A673 (cell line): ENCODE measurements at regions not wholly inside any gene's neighbourhood (a gene's known extent, or its start where the extent isn't known, plus 50 kb on each side); places are given as distances from the start of the nearest gene placed in this dataset.
"Not testable (repeated sequence)": the region's sequence is repeated elsewhere in the genome, so short reads cannot be mapped to it uniquely, and the experiment has no call there.

ENCODE experiments used
- BruUV-seq: library from RNA; stranded (reverse); fragments of 400-500 nt; replicated peaks from 2 replicates; lab custom pipeline; 2021; lab: Mats Ljungman, UMichigan
- CTCF ChIA-PET: fragments of 300-600 bp; sonication (Branson Sonifier 250); formaldehyde crosslinking; loops from one replicate; lab custom pipeline; 2022; ENCODE audit warnings: antibody characterized with exemption; lab: Charles Lee
- POLR2A ChIA-PET: fragments of 300-600 bp; sonication (Branson Sonifier 250); formaldehyde crosslinking; loops from one replicate; lab custom pipeline; 2022; ENCODE audit warnings: antibody characterized with exemption; ENCODE audit not compliant: low non-redundant PET; lab: Charles Lee
- DNase-seq: peaks from one replicate; pipeline ENCODE4 v3.0.0-alpha.2; 2015; ENCODE audit warnings: low spot score
- H3K27ac ChIP-seq: fragments of 200-600 bp; sonication (generic); 2 replicates; pipeline ENCODE4 v1.5.1; 2016; ENCODE audit warnings: mixed run types, low read depth, mild to moderate bottlenecking, mixed read lengths, antibody characterized with exemption, low read length; ENCODE audit not compliant: poor library complexity, severe bottlenecking
- H3K27me3 ChIP-seq: fragments of 200-600 bp; sonication (generic); replicated peaks from 2 replicates; pipeline ENCODE4 v1.6.1; 2017; ENCODE audit warnings: mixed run types, low read depth, mild to moderate bottlenecking, mixed read lengths, antibody characterized with exemption, low read length; ENCODE audit not compliant: insufficient read depth, poor library complexity
- H3K36me3 ChIP-seq: fragments of 200-600 bp; sonication (generic); 2 replicates; pipeline ENCODE4 v1.6.1; 2016; ENCODE audit warnings: mixed run types, mild to moderate bottlenecking, mixed read lengths, antibody characterized with exemption, low read length; ENCODE audit not compliant: insufficient read depth, poor library complexity, severe bottlenecking
- H3K4me1 ChIP-seq: fragments of 200-600 bp; sonication (generic); 2 replicates; pipeline ENCODE4 v1.6.1; 2017; ENCODE audit warnings: mixed run types, mild to moderate bottlenecking, mixed read lengths, antibody characterized with exemption, low read length; ENCODE audit not compliant: insufficient read depth, poor library complexity, severe bottlenecking
- H3K4me3 ChIP-seq: fragments of 200-600 bp; sonication (generic); 2 replicates; pipeline ENCODE4 v1.5.1; 2016; ENCODE audit warnings: low read depth, mixed run types, mild to moderate bottlenecking, mixed read lengths, low read length; ENCODE audit not compliant: poor library complexity, severe bottlenecking
- H3K9me3 ChIP-seq: fragments of 200-600 bp; sonication (generic); 2 replicates; pipeline ENCODE4 v1.6.1; 2016; ENCODE audit warnings: mixed run types, low read depth, mild to moderate bottlenecking, mixed read lengths, antibody characterized with exemption, low read length; ENCODE audit not compliant: poor library complexity, severe bottlenecking
- EZH2 ChIP-seq: fragments of 200-600 bp; sonication (generic); IDR thresholded peaks from 2 replicates; pipeline ENCODE4 v1.6.1; 2017; ENCODE audit warnings: borderline replicate concordance, low read depth, mild to moderate bottlenecking, mixed read lengths, antibody characterized with exemption, low read length; ENCODE audit not compliant: poor library complexity, severe bottlenecking
- intact Hi-C: fragments of 100-400 bp; cut with micrococcal nuclease; formaldehyde crosslinking; loops from one replicate; pipeline ENCODE4 v1.10.0; 2022; ENCODE audit not compliant: unreplicated experiment
- TF ChIP-seq, protein P1 (sequence below): fragments of 300-800, 200-600 bp; sonication (generic); conservative IDR thresholded peaks from 2 replicates; pipeline ENCODE4 v1.5.1; 2017; ENCODE audit warnings: low read depth, mild to moderate bottlenecking, antibody characterized with exemption, low read length, moderate library complexity, mixed read lengths

DNA sequence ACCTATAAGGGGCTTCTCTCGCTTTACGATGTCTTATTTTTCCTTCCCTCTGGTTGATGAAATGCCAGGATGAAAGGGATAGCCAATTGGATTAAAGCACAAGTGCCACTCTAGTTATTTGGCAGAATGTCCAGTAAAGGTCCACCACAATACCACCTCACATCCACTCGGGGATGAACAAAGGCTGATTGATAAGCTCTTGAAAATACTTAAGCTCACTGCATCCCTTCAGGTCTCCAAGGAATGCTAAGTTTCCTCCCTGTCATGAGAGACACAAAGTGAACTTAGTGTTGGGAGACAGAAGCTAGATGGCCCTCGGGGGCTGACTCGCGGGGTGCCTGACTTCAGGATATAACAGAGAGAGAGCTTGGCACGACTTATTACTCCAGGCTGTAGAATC, 185.9 kb upstream of the ZNF644 start:
- POLR2A ChIA-PET, H3K9me3 ChIP-seq, H3K4me3 ChIP-seq, CTCF ChIA-PET, BruUV-seq, H3K27ac ChIP-seq, H3K36me3 ChIP-seq, intact Hi-C loops, H3K27me3 ChIP-seq, H3K4me1 ChIP-seq, DNase-seq: not testable (repeated sequence)

DNA sequence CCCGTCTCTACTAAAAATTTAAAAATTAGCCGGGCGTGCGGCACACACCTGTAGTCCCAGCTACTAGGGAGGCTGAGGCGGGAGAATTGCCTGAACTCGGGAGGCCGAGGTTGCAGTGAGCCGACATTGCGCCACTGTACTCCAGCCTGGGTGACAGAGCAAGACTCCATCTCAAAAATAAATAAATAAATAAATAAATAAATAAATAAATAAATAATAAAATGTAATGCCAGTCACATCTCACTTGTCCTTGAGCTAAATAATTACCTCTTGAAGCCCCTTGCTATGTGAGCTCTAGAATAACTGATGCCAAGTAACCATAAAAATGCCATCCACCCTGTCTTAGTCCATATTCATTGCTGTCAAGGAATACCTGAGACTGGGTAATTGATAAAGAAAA, 182.3 kb upstream of the ZNF644 start:
- H3K4me3 ChIP-seq, CTCF ChIA-PET, H3K4me1 ChIP-seq, H3K27me3 ChIP-seq, DNase-seq, H3K36me3 ChIP-seq, H3K9me3 ChIP-seq, intact Hi-C loops, H3K27ac ChIP-seq, POLR2A ChIA-PET, BruUV-seq: not testable (repeated sequence)

DNA sequence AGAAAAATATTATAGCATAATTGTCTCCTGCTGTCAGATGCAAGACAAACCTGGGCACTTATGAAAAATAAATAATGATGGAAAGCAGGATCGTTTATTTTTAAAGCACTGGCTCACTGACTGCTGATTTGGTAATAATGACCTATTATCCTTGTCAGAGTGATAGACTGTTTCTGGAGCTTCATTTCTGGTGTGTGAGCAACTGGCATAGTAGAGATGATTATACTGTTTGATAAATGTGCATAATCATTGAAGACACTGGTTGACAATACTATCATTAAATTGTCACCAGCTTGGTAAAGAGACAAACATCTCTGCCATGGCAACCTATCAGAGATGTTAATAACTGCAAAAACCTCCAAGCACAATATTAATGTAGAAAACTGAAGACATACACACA, 179.9 kb upstream of the ZNF644 start:
- H3K4me3 ChIP-seq, result no peak overlapping the region
- no TSS peak for BruUV-seq
- ChIA-PET POLR2A (interaction anchor here (0.6 kb wide), 1 partner anchor 82 kb away, joined by 4 read pairs; no protein-coding TSS in a partner anchor), CTCF (no interaction called here)
- H3K36me3 ChIP-seq, result no peaks in the 10 kb centered on the region
- H3K27ac ChIP-seq, result no peak overlapping the region
- intact Hi-C loops, result no loop called here
- H3K27me3 ChIP-seq, result no peaks in the 10 kb centered on the region
- H3K9me3 ChIP-seq, result no peaks in the 10 kb centered on the region
- no peak for DNase-seq
- TF ChIP-seq, protein P1, sequence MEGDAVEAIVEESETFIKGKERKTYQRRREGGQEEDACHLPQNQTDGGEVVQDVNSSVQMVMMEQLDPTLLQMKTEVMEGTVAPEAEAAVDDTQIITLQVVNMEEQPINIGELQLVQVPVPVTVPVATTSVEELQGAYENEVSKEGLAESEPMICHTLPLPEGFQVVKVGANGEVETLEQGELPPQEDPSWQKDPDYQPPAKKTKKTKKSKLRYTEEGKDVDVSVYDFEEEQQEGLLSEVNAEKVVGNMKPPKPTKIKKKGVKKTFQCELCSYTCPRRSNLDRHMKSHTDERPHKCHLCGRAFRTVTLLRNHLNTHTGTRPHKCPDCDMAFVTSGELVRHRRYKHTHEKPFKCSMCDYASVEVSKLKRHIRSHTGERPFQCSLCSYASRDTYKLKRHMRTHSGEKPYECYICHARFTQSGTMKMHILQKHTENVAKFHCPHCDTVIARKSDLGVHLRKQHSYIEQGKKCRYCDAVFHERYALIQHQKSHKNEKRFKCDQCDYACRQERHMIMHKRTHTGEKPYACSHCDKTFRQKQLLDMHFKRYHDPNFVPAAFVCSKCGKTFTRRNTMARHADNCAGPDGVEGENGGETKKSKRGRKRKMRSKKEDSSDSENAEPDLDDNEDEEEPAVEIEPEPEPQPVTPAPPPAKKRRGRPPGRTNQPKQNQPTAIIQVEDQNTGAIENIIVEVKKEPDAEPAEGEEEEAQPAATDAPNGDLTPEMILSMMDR, result no peak
- TF ChIP-seq EZH2, result no peak
- H3K4me1 ChIP-seq, result no peaks in the 10 kb centered on the region

DNA sequence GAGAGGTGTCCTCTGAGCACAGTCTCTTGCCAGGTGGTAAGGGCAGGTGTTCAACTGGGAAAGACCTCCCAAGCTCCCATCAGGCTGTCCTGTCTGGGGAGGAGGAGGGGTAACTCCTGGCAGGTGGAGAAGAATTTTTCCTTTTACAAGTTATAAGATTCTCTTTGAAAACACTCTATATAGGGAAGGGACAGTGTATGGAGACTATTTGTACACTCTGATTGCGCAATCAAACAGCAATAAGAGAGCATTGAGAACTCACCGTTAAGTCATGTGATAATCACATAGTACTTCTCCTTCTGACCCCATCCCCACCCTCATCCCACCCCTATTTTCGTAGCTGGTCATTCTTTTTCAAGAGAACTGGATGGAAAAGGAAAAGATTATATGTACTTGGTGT, 179.3 kb upstream of the ZNF644 start:
- DNase-seq, result no peak
- CTCF ChIA-PET, result no interaction called here
- H3K27me3 ChIP-seq, result no peaks in the 10 kb centered on the region
- POLR2A ChIA-PET, result no interaction called here
- TF ChIP-seq, protein P1, result no peak
- TF ChIP-seq EZH2, result no peak
- no peaks in the 10 kb centered on the region for H3K9me3 ChIP-seq
- no TSS peak for BruUV-seq
- H3K4me3 ChIP-seq, result no peak overlapping the region
- no peak overlapping the region for H3K27ac ChIP-seq
- no peaks in the 10 kb centered on the region for H3K4me1 ChIP-seq
- intact Hi-C loops, result no loop called here
- no peaks in the 10 kb centered on the region for H3K36me3 ChIP-seq
